ENCODE measurements at regions not wholly inside any gene's neighbourhood (a gene's known extent, or its start where the extent isn't known, plus 50 kb on each side); places are given as distances from the start of the nearest gene placed in this dataset.

- TF ChIP-seq CTCF (conservative IDR thresholded peaks at IDR 0.05) (no peak), ZFX (IDR thresholded peaks at IDR 0.05) (no peak)
These were observed 134.1 kb downstream of the WSCD1 start for GRCh38 chr17:6204203-6204722.

All from C4-2B (cell line).